ENCODE measurements at regions not wholly inside any gene's neighbourhood (a gene's known extent, or its start where the extent isn't known, plus 50 kb on each side); places are given as distances from the start of the nearest gene placed in this dataset.

GRCh38 chr5:68628082-68628814 lies 412.7 kb downstream of the PIK3R1 start:
- H3K9me3 ChIP-seq (ENCODE audit: control insufficient read depth, low read length), result no peaks in the 10 kb centered on the region
- H3K4me1 Mint-ChIP-seq, result peaks cover 12% of the 10 kb centered on the region
- no peaks in the 10 kb centered on the region for H3K36me3 ChIP-seq (ENCODE audit: control insufficient read depth, insufficient read depth, low read length)
- peaks cover 13% of the 10 kb centered on the region for H3K4me1 ChIP-seq (ENCODE audit: control insufficient read depth, insufficient read depth, low read length)
- no peaks in the 10 kb centered on the region for H3K9me3 Mint-ChIP-seq
- no peak for DNase-seq
- no peak overlapping the region for H3K9ac ChIP-seq (ENCODE audit: extremely low read depth, low read length, poor library complexity, severe bottlenecking)
- H3K27me3 ChIP-seq (ENCODE audit: control insufficient read depth, insufficient read depth, low read length, poor library complexity, severe bottlenecking), result no peaks in the 10 kb centered on the region
- no peak overlapping the region for H3K4me3 ChIP-seq (ENCODE audit: low read length)
- peaks cover 2% of the 10 kb centered on the region for H3K27me3 Mint-ChIP-seq (ENCODE audit: insufficient read depth)
- H3K27ac Mint-ChIP-seq, result no peak overlapping the region
- 85 to 92% methylated on average over 3 to 5 of the region's 5 CpGs for WGBS, 2 experiments (ENCODE audit: insufficient coverage in 1 of 2, insufficient read length in 1 of 2)
- no peak overlapping the region for H3K4me3 Mint-ChIP-seq
- TF ChIP-seq CTCF (conservative IDR thresholded peaks at IDR 0.05), result no peak
- H3K36me3 Mint-ChIP-seq (ENCODE audit: low read depth), result no peaks in the 10 kb centered on the region
- no peak overlapping the region for H3K27ac ChIP-seq (ENCODE audit: low read depth, low read length)

- no peaks in the 10 kb centered on the region for H3K36me3 Mint-ChIP-seq (ENCODE audit: low read depth)
- H3K9me3 ChIP-seq (ENCODE audit: control insufficient read depth, low read length), result no peaks in the 10 kb centered on the region
- no peak overlapping the region for H3K27ac ChIP-seq (ENCODE audit: low read depth, low read length)
- no peaks in the 10 kb centered on the region for H3K27me3 ChIP-seq (ENCODE audit: control insufficient read depth, insufficient read depth, low read length, poor library complexity, severe bottlenecking)
- H3K4me3 Mint-ChIP-seq, result no peak overlapping the region
- peaks cover 13% of the 10 kb centered on the region for H3K4me1 ChIP-seq (ENCODE audit: control insufficient read depth, insufficient read depth, low read length)
- no peaks in the 10 kb centered on the region for H3K36me3 ChIP-seq (ENCODE audit: control insufficient read depth, insufficient read depth, low read length)
- no peak for DNase-seq
- no peak overlapping the region for H3K9ac ChIP-seq (ENCODE audit: extremely low read depth, low read length, poor library complexity, severe bottlenecking)
- H3K4me1 Mint-ChIP-seq, result peaks cover 12% of the 10 kb centered on the region
- no peaks in the 10 kb centered on the region for H3K27me3 Mint-ChIP-seq (ENCODE audit: insufficient read depth)
- no peak overlapping the region for H3K27ac Mint-ChIP-seq
- H3K4me3 ChIP-seq (ENCODE audit: low read length), result no peak overlapping the region
- 80% methylated on average over 1 of the region's 1 CpG; no CpG with 5 or more reads in 1 of the 2 experiments for WGBS, 2 experiments (ENCODE audit: insufficient coverage in 1 of 2, insufficient read length in 1 of 2)
- no peak for TF ChIP-seq CTCF (conservative IDR thresholded peaks at IDR 0.05)
- no peaks in the 10 kb centered on the region for H3K9me3 Mint-ChIP-seq
Observed at GRCh38 chr5:68630354-68630753, 414.8 kb downstream of the PIK3R1 start.

GRCh38 chr5:68631884-68632283 lies 416.3 kb downstream of the PIK3R1 start:
- no peak for TF ChIP-seq CTCF (conservative IDR thresholded peaks at IDR 0.05)
- Histone ChIP-seq H3K27ac (ENCODE audit: low read depth, low read length) (no peak overlapping the region), H3K27me3 (ENCODE audit: control insufficient read depth, insufficient read depth, low read length, poor library complexity, severe bottlenecking) (no peaks in the 10 kb centered on the region), H3K9ac (ENCODE audit: extremely low read depth, low read length, poor library complexity, severe bottlenecking) (no peak overlapping the region), H3K36me3 (ENCODE audit: control insufficient read depth, insufficient read depth, low read length) (no peaks in the 10 kb centered on the region), H3K4me3 (ENCODE audit: low read length) (no peak overlapping the region), H3K4me1 (ENCODE audit: control insufficient read depth, insufficient read depth, low read length) (peaks cover 13% of the 10 kb centered on the region), H3K9me3 (ENCODE audit: control insufficient read depth, low read length) (no peaks in the 10 kb centered on the region)
- peak; percentile 56 for DNase-seq
- H3K4me3 Mint-ChIP-seq, result no peak overlapping the region
- 92 to 93% methylated on average over 2 of the region's 2 CpGs for WGBS, 2 experiments (ENCODE audit: insufficient coverage in 1 of 2, insufficient read length in 1 of 2)
- no peaks in the 10 kb centered on the region for H3K27me3 Mint-ChIP-seq (ENCODE audit: insufficient read depth)
- H3K4me1 Mint-ChIP-seq, result peaks cover 12% of the 10 kb centered on the region
- H3K27ac Mint-ChIP-seq, result no peak overlapping the region
- H3K36me3 Mint-ChIP-seq (ENCODE audit: low read depth), result no peaks in the 10 kb centered on the region
- H3K9me3 Mint-ChIP-seq, result no peaks in the 10 kb centered on the region
